HG02588 (cell line): ENCODE measurements at regions not wholly inside any gene's neighbourhood (a gene's known extent, or its start where the extent isn't known, plus 50 kb on each side); places are given as distances from the start of the nearest gene placed in this dataset.
"Not testable (repeated sequence)": the region's sequence is repeated elsewhere in the genome, so short reads cannot be mapped to it uniquely, and the experiment has no call there.

ENCODE experiments used
- ATAC-seq: cut with Tn5 transposase; IDR thresholded peaks from one replicate; pipeline ENCODE4 v1.9.1; 2021; ENCODE audit warnings: mild to moderate bottlenecking, moderate library complexity; ENCODE audit not compliant: unreplicated experiment

DNA sequence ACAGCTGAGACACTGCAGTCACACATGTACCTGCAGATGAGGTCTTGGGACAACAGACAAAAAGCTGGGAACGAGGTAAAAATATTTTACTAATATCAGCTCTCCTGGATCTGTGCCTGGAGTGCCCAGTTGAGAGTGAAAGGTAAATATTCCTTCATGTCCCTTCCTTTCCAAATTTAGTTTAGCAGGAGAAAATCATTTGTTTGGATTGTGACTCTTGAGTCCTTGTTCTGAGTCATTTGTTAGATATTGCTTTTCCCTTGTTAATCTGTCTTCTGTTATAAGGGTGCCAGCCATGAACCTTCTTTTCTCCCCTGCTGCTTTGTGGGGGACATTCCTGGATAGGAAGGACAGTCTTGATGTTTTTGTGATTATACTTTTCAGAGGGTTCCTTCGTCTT lies 329.2 kb downstream of the DSC3 start:
- no peak for ATAC-seq

- peak; percentile 70 for ATAC-seq
Observed at GRCh38 chr18:30712383-30712782, 330.2 kb downstream of the DSC3 start.

DNA sequence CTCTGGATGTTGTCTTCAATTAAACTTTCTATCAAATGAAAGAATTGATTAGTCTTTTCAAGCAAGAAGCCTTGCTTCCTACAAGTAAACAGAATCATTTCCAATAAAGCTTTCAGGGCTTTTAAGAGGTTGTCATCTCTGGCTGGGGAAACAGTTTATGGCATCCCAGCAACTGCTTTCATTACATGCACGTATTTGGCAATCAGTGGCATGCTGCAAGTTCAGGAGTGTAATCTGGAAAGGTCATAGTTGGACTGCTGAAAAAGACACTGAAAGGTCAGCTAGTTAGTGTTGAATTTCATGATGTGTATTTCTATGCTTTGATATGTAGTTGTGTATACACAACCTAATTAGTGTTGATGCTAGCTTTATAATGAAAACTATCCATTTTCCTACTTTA lies 332.9 kb downstream of the DSC3 start:
- ATAC-seq = no peak

GRCh38 chr18:30705943-30706342 lies 336.6 kb downstream of the DSC3 start:
- no peak for ATAC-seq

DNA sequence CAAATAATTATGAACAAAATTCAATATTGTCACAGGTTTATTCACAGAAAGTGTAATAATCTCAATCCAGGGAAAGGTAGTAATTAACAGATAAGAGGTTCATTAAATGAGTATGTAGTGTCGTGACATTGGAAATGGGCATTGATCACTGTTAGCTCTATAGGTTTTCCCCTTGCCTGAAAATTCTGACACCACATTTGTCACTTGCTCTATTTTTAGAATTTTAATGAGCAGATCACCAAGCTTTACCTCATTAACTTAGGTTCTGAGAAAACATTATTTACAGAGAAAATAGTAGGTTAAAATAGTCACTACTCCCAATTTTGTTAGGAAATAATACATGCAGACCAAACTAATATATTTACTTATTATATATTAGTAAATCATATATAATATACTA lies 344.0 kb downstream of the DSC3 start:
- no peak for ATAC-seq

GRCh38 chr18:30696201-30696600 lies 346.3 kb downstream of the DSC3 start:
- no peak for ATAC-seq

DNA sequence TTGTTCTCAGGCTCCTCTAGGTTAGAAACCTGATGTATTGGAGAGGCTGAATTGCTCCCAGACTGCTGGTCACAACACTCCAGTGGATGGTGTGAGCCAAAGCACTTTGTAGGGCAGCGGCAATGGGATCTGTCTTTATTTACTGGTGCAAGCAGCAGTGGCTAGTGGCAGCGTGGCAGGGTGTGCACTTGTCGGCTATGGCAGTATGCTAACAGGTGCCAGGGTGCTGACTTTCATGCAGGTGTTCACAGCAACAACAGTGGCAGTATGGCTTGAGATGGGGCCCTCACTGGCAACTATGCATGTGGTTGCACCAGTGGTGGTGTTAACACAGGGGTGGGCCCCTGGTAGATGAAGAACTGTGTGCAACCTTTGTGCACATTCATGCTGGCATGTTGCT lies 347.8 kb downstream of the DSC3 start:
- ATAC-seq = no peak

DNA sequence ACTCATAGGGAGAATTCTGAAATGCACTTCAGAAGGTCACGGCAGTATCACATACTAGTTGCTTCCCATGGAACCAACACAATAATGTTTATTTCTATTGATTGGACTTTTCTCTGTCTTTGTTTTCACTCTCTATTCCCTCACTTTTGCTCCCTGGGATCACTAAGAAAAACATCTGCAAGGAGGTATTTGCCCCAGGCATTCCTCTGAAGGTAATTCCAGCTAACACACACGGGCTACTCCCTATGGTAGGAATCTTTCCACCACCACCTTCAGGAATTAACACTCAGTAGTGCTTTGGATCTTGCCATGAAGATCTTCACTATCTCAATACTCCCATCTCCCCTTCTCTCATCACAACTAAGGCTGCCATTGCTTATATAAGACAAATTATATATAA lies 353.3 kb downstream of the DSC3 start:
- no peak for ATAC-seq

GRCh38 chr18:30687501-30687900 lies 355.0 kb downstream of the DSC3 start:
- ATAC-seq = no peak

- ATAC-seq = no peak
Observed at GRCh38 chr18:30684825-30685481, 357.6 kb downstream of the DSC3 start.

GRCh38 chr18:30683836-30684235 lies 358.7 kb downstream of the DSC3 start:
- no peak for ATAC-seq

GRCh38 chr18:30682672-30683071 lies 359.9 kb downstream of the DSC3 start:
- ATAC-seq = no peak

GRCh38 chr18:30679285-30679930 lies 363.1 kb downstream of the DSC3 start:
- no peak for ATAC-seq

DNA sequence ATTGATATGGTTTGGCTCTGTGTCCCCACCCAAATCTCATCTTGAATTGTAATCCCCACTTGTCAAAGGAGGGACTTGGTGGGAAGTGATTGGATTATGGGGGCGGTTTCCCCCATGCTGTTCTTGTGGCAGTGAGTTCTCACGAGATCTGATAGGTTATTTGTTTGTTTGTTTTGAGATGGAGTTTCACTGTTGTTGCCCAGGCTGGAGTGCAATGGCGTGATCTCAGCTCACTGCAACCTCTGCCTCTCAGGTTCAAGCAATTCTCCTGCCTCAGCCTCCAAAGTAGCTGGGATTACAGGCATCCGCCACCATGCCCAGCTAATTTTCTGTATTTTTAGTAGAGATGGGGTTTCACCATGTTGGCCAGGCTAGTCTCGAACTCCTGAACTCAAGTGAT lies 364.7 kb downstream of the DSC3 start:
- not testable (repeated sequence) for ATAC-seq

DNA sequence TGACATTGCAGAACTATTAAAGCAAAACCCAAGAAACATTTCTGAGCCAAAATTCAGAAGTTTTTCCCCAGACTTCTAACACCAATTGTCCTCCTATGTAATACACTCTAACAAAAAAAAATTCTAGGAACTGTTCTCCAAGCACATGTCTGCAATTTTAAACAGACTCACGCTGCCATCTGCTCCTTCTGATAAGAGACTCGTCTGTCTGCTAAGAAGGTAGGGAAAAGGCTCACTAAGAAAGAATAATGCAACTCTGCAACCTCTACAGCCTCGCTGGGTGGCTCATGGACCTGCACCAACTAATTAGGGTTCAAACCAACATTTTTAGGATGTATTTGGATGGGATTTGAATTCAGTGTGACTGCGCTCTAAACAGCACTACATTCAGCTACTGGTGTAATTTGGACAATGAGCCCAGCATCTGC lies 366.5 kb downstream of the DSC3 start:
- ATAC-seq = no peak

DNA sequence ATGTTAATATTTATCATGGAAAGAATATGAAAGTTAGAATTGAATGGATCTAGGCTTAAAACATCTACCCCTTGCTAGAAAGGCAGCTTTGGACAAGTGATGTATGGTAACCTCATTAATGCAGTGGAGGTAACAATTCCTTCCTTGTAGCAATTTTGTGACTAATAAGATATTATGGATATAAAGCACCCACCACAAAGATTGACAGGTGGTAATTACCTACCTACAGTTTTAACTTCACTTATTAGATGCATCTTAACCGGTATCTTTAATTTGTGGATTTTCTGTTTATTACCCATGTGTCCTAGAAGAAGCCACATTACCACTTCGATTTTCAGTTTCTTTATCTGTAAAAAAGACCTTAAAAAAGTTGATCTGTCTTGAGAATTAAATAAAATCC lies 367.0 kb downstream of the DSC3 start:
- ATAC-seq = no peak

- no peak for ATAC-seq
Observed at GRCh38 chr18:30675072-30675471, 367.5 kb downstream of the DSC3 start.

GRCh38 chr18:30674596-30674995 lies 367.9 kb downstream of the DSC3 start:
- no peak for ATAC-seq

GRCh38 chr18:30672439-30672838 lies 370.1 kb downstream of the DSC3 start:
- not testable (repeated sequence) for ATAC-seq

DNA sequence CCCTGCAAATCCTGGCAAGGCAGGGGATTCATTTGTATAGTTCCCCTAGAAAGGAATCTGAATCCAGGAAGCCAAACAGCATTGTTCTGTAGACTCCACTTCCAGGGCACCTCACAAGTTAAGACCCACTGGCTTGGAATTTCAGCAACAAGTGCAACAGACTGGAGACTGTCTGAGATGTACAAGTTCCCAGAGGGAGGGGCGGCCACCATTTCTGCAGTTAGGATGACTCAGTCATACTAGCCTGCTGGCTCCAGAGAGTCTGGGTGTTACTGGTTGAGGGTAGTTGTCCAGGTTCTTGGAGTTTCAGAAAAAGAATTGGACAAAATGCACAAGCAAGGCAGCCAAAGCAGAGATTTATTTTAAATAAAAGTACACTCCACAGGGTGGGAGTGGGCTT lies 384.2 kb downstream of the DSC3 start:
- no peak for ATAC-seq

DNA sequence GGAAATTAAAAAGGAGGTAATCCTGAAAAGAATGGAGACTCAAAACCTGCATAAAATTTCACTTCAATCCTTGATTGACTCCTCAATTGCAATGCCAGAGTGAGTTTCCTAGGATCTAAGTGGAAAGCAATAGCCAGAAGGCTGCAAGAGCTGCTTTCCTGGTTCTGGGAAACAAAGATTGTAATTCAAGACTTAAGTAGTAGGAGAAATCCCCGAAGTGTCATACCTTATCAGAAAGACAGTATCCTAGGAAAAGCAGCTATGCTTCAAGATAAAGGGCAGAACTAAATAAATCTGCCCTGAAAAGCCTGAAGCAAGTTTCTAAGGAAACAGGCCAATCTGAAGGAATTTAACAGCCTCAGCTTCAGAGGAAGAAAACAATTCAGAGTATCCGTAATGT lies 390.2 kb downstream of the DSC3 start:
- no peak for ATAC-seq

DNA sequence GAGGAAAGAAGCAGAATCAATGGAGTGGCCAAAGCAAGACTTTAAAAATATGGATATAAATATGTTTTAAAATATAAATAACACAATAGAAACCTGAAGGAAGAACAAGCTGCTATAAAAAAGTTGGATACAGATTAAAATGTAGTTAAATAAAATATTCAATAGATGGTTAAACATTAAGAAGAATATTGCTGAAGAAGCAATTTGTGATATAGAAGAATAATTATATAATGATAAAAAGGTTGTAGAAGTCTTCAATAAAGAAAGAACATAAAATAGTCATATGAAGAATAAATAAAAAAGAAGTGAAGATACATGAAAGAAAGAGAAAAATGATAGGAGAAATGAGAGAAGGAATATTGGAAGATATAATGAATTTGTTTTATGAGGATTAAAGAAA lies 392.0 kb downstream of the DSC3 start:
- ATAC-seq = no peak

- no peak for ATAC-seq
Observed at GRCh38 chr18:30644158-30644557, 398.4 kb downstream of the DSC3 start.
